SK-N-SH (cell line): ENCODE measurements at regions not wholly inside any gene's neighbourhood (a gene's known extent, or its start where the extent isn't known, plus 50 kb on each side); places are given as distances from the start of the nearest gene placed in this dataset.

Experiments used
- EP300 ChIP-seq, 2 experiments: IDR thresholded peaks; 2 replicates each; pipeline versions ENCODE4 v1.4.0 to v1.6.1; 2012; ENCODE audit warnings: borderline replicate concordance in 1 of 2, low read depth in 1 of 2, low read length in 1 of 2
- EZH2phosphoT487 ChIP-seq: fragments of 200-600 bp; sonication (generic); IDR thresholded peaks from 2 replicates; pipeline ENCODE4 v1.6.1; 2017; ENCODE audit warnings: low read depth, mixed run types, mild to moderate bottlenecking, antibody characterized with exemption, moderate library complexity, borderline replicate concordance
- FOXM1 ChIP-seq: IDR thresholded peaks from 2 replicates; pipeline ENCODE4 v1.4.0; 2012; ENCODE audit warnings: low read depth, mild to moderate bottlenecking
- MAX ChIP-seq: IDR thresholded peaks from 2 replicates; pipeline ENCODE4 v1.4.0; 2012; ENCODE audit warnings: low read depth
- RAD21 ChIP-seq: IDR thresholded peaks from 2 replicates; pipeline ENCODE4 v1.6.1; 2012; ENCODE audit warnings: mild to moderate bottlenecking, low read length
- RXRA ChIP-seq: IDR thresholded peaks from 2 replicates; pipeline ENCODE4 v1.4.0; 2012; ENCODE audit warnings: low read depth, mild to moderate bottlenecking, borderline replicate concordance
- SMC3 ChIP-seq: IDR thresholded peaks from 2 replicates; pipeline ENCODE4 v1.6.1; 2012; ENCODE audit warnings: low read depth, low read length, improper control_type of control experiment
- TAF1 ChIP-seq: IDR thresholded peaks from 2 replicates; pipeline ENCODE4 v1.6.1; 2012; ENCODE audit warnings: low read depth, mild to moderate bottlenecking, low read length, moderate library complexity, borderline replicate concordance
- TEAD4 ChIP-seq: IDR thresholded peaks from 2 replicates; pipeline ENCODE4 v1.4.0; 2012; ENCODE audit warnings: mild to moderate bottlenecking, borderline replicate concordance; ENCODE audit not compliant: insufficient read depth
- USF1 ChIP-seq: IDR thresholded peaks from 2 replicates; pipeline ENCODE4 v1.4.0; 2012; ENCODE audit warnings: low read depth, borderline replicate concordance
- USF2 ChIP-seq: fragments of 150-350 bp; IDR thresholded peaks from 2 replicates; pipeline ENCODE4 v1.6.1; 2017; ENCODE audit warnings: antibody characterized with exemption, low read length, low read depth, borderline replicate concordance
- YY1 ChIP-seq: IDR thresholded peaks from 2 replicates; pipeline ENCODE4 v1.4.0; 2012; ENCODE audit warnings: low read depth, mild to moderate bottlenecking
- TF ChIP-seq, protein P1 (sequence below): fragments of 200-600 bp; sonication (generic); IDR thresholded peaks from 2 replicates; pipeline ENCODE4 v1.6.1; 2017; ENCODE audit warnings: antibody characterized with exemption, mild to moderate bottlenecking, moderate library complexity
- TF ChIP-seq, protein P2 (sequence below): IDR thresholded peaks from 2 replicates; pipeline ENCODE4 v1.6.1; 2012; ENCODE audit warnings: mild to moderate bottlenecking, low read depth, low read length, moderate library complexity

DNA sequence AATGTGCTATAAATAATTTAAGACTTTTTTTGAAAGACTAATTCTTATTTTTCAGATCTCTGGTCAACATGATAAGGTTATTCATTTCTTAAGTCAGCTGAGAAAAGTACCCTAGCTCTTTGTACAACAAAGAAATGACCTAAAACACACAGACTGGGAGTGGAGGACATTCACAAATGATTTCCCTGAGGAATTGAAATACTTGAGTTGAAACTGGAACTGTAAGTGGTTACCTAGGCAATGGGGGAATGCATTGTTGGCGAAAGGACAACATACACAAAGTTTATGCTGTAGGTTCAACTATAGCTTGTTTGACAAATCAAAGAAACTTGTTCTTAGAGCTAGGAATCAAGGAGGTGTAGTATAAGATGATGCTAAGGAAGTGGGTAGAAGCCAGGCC, 915.5 kb downstream of the FAT4 start:
- TF ChIP-seq USF1 (no peak), SMC3 (no peak), EP300 (IDR thresholded peaks at IDR 0.05; ENCODE audit: borderline replicate concordance in 1 of 2, low read depth in 1 of 2, low read length in 1 of 2) (no peak), EZH2phosphoT487 (no peak), TAF1 (no peak), YY1 (no peak), RXRA (no peak), TEAD4 (no peak), FOXM1 (no peak), USF2 (no peak), RAD21 (no peak), MAX (no peak)
- TF ChIP-seq, protein P1, sequence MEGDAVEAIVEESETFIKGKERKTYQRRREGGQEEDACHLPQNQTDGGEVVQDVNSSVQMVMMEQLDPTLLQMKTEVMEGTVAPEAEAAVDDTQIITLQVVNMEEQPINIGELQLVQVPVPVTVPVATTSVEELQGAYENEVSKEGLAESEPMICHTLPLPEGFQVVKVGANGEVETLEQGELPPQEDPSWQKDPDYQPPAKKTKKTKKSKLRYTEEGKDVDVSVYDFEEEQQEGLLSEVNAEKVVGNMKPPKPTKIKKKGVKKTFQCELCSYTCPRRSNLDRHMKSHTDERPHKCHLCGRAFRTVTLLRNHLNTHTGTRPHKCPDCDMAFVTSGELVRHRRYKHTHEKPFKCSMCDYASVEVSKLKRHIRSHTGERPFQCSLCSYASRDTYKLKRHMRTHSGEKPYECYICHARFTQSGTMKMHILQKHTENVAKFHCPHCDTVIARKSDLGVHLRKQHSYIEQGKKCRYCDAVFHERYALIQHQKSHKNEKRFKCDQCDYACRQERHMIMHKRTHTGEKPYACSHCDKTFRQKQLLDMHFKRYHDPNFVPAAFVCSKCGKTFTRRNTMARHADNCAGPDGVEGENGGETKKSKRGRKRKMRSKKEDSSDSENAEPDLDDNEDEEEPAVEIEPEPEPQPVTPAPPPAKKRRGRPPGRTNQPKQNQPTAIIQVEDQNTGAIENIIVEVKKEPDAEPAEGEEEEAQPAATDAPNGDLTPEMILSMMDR: no peak
- TF ChIP-seq, protein P2, sequence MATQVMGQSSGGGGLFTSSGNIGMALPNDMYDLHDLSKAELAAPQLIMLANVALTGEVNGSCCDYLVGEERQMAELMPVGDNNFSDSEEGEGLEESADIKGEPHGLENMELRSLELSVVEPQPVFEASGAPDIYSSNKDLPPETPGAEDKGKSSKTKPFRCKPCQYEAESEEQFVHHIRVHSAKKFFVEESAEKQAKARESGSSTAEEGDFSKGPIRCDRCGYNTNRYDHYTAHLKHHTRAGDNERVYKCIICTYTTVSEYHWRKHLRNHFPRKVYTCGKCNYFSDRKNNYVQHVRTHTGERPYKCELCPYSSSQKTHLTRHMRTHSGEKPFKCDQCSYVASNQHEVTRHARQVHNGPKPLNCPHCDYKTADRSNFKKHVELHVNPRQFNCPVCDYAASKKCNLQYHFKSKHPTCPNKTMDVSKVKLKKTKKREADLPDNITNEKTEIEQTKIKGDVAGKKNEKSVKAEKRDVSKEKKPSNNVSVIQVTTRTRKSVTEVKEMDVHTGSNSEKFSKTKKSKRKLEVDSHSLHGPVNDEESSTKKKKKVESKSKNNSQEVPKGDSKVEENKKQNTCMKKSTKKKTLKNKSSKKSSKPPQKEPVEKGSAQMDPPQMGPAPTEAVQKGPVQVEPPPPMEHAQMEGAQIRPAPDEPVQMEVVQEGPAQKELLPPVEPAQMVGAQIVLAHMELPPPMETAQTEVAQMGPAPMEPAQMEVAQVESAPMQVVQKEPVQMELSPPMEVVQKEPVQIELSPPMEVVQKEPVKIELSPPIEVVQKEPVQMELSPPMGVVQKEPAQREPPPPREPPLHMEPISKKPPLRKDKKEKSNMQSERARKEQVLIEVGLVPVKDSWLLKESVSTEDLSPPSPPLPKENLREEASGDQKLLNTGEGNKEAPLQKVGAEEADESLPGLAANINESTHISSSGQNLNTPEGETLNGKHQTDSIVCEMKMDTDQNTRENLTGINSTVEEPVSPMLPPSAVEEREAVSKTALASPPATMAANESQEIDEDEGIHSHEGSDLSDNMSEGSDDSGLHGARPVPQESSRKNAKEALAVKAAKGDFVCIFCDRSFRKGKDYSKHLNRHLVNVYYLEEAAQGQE: no peak
